Pancreas (tissue), 10 donors: ENCODE measurements at regions not wholly inside any gene's neighbourhood (a gene's known extent, or its start where the extent isn't known, plus 50 kb on each side); places are given as distances from the start of the nearest gene placed in this dataset.
"Not testable (repeated sequence)": the region's sequence is repeated elsewhere in the genome, so short reads cannot be mapped to it uniquely, and the experiment has no call there.

Experiments used
- ATAC-seq, 4 donors: fragments of 200-7000 bp; cut with Tn5 transposase; one replicate each; pipeline versions ENCODE4 v1.8.0 to v1.9.1; 2020; ENCODE audit warnings: mild to moderate bottlenecking in 4 of 4, moderate library complexity in 4 of 4
- DNase-seq, 6 donors: peaks; one replicate each; pipeline ENCODE4 v3.0.0-alpha.2; 2020
- FAIRE-seq: peaks from 2 replicates; lab custom pipeline; 2012; peaks lifted over from hg19 to GRCh38; lab: Jason Lieb, UNC
- H3K27ac ChIP-seq, 4 donors: fragments of 200-600 bp; sonication (generic); 1 replicate in 3 of 4; 2 replicates in 1 of 4; pipeline versions ENCODE4 v1.5.0 to v1.8.0; 2020
- H3K27me3 ChIP-seq, 4 donors: fragments of 200-600 bp; one replicate each; pipeline ENCODE4 v1.8.0; 2021
- H3K36me3 ChIP-seq, 3 donors: fragments of 200-600 bp; sonication (generic) in 1 of 3; one replicate each; pipeline versions ENCODE4 v1.5.0 to v1.8.0; 2020 to 2021
- H3K4me1 ChIP-seq, 3 donors: fragments of 200-600 bp; one replicate each; pipeline ENCODE4 v1.8.0; 2021
- H3K4me3 ChIP-seq, 4 donors: fragments of 200-600 bp; sonication (generic) in 2 of 4; one replicate each; pipeline versions ENCODE4 v1.5.0 to v1.8.0; 2020 to 2021
- H3K9me3 ChIP-seq, 4 donors: fragments of 200-600 bp; one replicate each; pipeline ENCODE4 v1.8.0; 2021
- WGBS, 2 donors: extraction: QIAGEN DNeasy Blood & Tissue Kit; methylation state at CpG; one replicate each; pipeline ENCODE4 v1.1.7; 2013; 5-methylcytosine and 5-hydroxymethylcytosine counted together
- intact Hi-C, 3 donors: fragments of 100-400 bp; cut with DNase I; formaldehyde crosslinking; loops; one replicate each; pipeline versions ENCODE4 v1.11.1 to v1.14.2; 2022
- TF ChIP-seq, protein P1 (sequence below), 4 donors: fragments of 200-600 bp; sonication (generic) in 3 of 4; IDR thresholded peaks; one replicate each; pipeline versions ENCODE4 v1.5.0 to v1.8.0; 2021; ENCODE audit warnings: antibody characterized with exemption in 4 of 4
- donor health status: healthy with polysubstance abuse.
- donor health status: DM: no; HTN: no; CAD: no; lungs with moderate emphysema.
- donor health status: DM: no; HTN: no; CAD: no.
- donor health status: control.
- donor health status: control.
- donor health status: Bipolar disorder and iron deficiency.
- donor health status: DM: yes; HTN: yes; CAD: no.
- donor health status: DM: no; HTN: no; CAD: no.
- donor health status: DM: no; HTN: no; CAD: no.
- donor health status: DM: yes; HTN: yes; CAD: no.

- H3K27me3 ChIP-seq = no peaks in the 10 kb centered on the region
- DNase-seq (no peak), ATAC-seq (no peak), FAIRE-seq (no peak)
- no peaks in the 10 kb centered on the region for H3K36me3 ChIP-seq
- WGBS, 2 donors = 56 to 59% methylated on average over 6 of the region's 6 CpGs
- TF ChIP-seq, protein P1, sequence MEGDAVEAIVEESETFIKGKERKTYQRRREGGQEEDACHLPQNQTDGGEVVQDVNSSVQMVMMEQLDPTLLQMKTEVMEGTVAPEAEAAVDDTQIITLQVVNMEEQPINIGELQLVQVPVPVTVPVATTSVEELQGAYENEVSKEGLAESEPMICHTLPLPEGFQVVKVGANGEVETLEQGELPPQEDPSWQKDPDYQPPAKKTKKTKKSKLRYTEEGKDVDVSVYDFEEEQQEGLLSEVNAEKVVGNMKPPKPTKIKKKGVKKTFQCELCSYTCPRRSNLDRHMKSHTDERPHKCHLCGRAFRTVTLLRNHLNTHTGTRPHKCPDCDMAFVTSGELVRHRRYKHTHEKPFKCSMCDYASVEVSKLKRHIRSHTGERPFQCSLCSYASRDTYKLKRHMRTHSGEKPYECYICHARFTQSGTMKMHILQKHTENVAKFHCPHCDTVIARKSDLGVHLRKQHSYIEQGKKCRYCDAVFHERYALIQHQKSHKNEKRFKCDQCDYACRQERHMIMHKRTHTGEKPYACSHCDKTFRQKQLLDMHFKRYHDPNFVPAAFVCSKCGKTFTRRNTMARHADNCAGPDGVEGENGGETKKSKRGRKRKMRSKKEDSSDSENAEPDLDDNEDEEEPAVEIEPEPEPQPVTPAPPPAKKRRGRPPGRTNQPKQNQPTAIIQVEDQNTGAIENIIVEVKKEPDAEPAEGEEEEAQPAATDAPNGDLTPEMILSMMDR (IDR thresholded peaks at IDR 0.05) = no peak
- no peak overlapping the region for H3K4me3 ChIP-seq
- no peaks in the 10 kb centered on the region for H3K4me1 ChIP-seq
- H3K27ac ChIP-seq = no peak overlapping the region
- no peaks in the 10 kb centered on the region for H3K9me3 ChIP-seq
- intact Hi-C loops = no loop called here
Observed at GRCh38 chr15:26231096-26231495, 368.0 kb upstream of the ATP10A start.

- intact Hi-C loops = no loop called here
- DNase-seq (no peak), FAIRE-seq (no peak), ATAC-seq (no peak)
- Histone ChIP-seq H3K4me3 (no peak overlapping the region), H3K36me3 (no peaks in the 10 kb centered on the region), H3K4me1 (no peaks in the 10 kb centered on the region), H3K27me3 (no peaks in the 10 kb centered on the region), H3K27ac (no peak overlapping the region), H3K9me3 (no peaks in the 10 kb centered on the region)
- 62 to 81% methylated on average over 2 of the region's 2 CpGs for WGBS, 2 donors
- TF ChIP-seq, protein P1 (IDR thresholded peaks at IDR 0.05) = no peak
Observed at GRCh38 chr15:26224266-26224665, 361.1 kb upstream of the ATP10A start.

DNA sequence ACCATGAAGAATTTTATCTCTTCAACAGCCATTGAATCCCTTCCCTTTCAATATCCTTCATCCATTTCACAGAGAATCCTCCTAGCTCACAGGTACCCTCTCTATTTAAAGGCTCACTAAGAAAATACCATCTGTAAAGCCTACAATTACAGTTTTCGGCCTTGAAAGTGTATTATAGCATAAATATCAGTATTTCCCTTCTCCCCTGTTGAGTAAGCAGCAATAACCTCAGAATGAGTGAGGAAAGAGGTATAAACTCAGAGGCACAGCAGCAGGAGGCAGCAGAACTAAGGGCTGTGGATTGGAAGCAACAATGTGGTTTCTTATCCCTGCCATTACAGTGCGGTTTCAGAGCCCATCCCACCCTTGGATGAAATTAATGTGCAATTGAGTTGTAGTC, 360.6 kb upstream of the ATP10A start:
- H3K27me3 ChIP-seq = no peaks in the 10 kb centered on the region
- H3K4me1 ChIP-seq = no peaks in the 10 kb centered on the region
- H3K36me3 ChIP-seq = no peaks in the 10 kb centered on the region
- WGBS, 2 donors = 62 to 69% methylated on average over 2 of the region's 2 CpGs
- no peak overlapping the region for H3K4me3 ChIP-seq
- no peak for DNase-seq
- intact Hi-C loops = no loop called here
- H3K27ac ChIP-seq = no peak overlapping the region
- TF ChIP-seq, protein P1 (IDR thresholded peaks at IDR 0.05) = no peak
- H3K9me3 ChIP-seq = no peaks in the 10 kb centered on the region
- no peak for FAIRE-seq
- no peak for ATAC-seq

DNA sequence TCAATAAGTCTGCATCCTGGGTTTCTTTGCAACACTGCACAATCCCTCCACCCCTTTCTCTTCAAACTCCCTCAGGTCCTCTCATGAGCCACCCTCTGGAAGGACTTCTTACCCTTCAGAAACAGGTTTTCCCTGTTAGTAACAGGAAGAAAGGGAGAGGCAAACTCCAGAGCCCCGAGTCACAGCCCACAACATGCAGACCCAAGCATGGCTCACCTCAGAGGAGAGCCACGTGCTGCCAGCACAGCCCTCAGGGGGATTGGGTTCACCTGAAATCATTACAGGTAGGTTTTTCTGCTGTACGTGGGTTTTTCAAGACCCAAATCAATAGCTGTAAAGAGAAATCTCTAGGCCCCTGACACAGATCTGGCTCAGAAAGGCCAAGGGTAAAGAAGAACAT, 359.7 kb upstream of the ATP10A start:
- TF ChIP-seq, protein P1 (IDR thresholded peaks at IDR 0.05) = no peak
- ATAC-seq = no peak
- intact Hi-C loops = no loop called here
- Histone ChIP-seq H3K9me3 (no peaks in the 10 kb centered on the region), H3K36me3 (no peaks in the 10 kb centered on the region), H3K4me3 (no peak overlapping the region), H3K27ac (no peak overlapping the region), H3K4me1 (no peaks in the 10 kb centered on the region), H3K27me3 (no peaks in the 10 kb centered on the region)
- WGBS, 2 donors = 38 to 43% methylated on average over 3 of the region's 3 CpGs
- DNase-seq = no peak
- no peak for FAIRE-seq

DNA sequence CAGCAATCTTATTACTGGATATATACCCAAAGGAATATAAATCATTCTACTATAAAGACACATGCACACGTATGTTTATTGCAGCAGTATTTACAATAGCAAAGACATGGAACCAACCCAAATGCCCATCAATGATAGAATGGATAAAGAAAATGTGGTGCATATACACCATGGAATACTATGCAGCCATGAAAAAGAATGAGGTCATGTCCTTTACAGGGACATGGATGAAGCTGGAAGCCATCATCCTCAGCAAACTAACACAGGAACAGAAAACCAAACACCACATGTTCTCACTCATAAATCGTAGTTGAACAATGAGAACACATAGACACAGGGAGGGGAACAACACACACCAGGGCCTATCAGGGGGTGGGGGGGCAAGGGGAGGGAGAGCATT, 353.9 kb upstream of the ATP10A start:
- FAIRE-seq, H3K4me1 ChIP-seq, H3K27me3 ChIP-seq, ATAC-seq, DNase-seq, H3K36me3 ChIP-seq, intact Hi-C loops, H3K27ac ChIP-seq, H3K4me3 ChIP-seq, H3K9me3 ChIP-seq: not testable (repeated sequence)
- WGBS, 2 donors = 63 to 64% methylated on average over 2 of the region's 2 CpGs

GRCh38 chr15:26214290-26214689, 351.2 kb upstream of the ATP10A start:
- H3K4me1 ChIP-seq = no peaks in the 10 kb centered on the region
- no peak overlapping the region for H3K27ac ChIP-seq
- DNase-seq = no peak
- intact Hi-C loops = no loop called here
- WGBS, 2 donors = 71% methylated on average over 3 of the region's 3 CpGs
- ATAC-seq = no peak
- H3K36me3 ChIP-seq = no peaks in the 10 kb centered on the region
- no peaks in the 10 kb centered on the region for H3K9me3 ChIP-seq
- no peak for FAIRE-seq
- H3K27me3 ChIP-seq = no peaks in the 10 kb centered on the region
- no peak overlapping the region for H3K4me3 ChIP-seq
- TF ChIP-seq, protein P1 (IDR thresholded peaks at IDR 0.05) = no peak
